PC-3 (cell line): ENCODE measurements at regions not wholly inside any gene's neighbourhood (a gene's known extent, or its start where the extent isn't known, plus 50 kb on each side); places are given as distances from the start of the nearest gene placed in this dataset.

Source experiments
- ATAC-seq: fragments of 200-7000 bp; cut with Tn5 transposase; 2 replicates; pipeline ENCODE4 v1.9.1; 2020; ENCODE audit warnings: mild to moderate bottlenecking, moderate library complexity
- BruUV-seq: library from RNA; stranded (reverse); fragments of 400-500 nt; replicated peaks from 2 replicates; lab custom pipeline; 2021; lab: Mats Ljungman, UMichigan
- CTCF ChIA-PET: fragments of 300-600 bp; sonication (Branson Sonifier 250); formaldehyde crosslinking; loops from one replicate; lab custom pipeline; 2022; ENCODE audit warnings: antibody characterized with exemption; lab: Charles Lee
- POLR2A ChIA-PET: fragments of 300-600 bp; sonication (Branson Sonifier 250); formaldehyde crosslinking; loops from one replicate; lab custom pipeline; 2022; ENCODE audit warnings: antibody characterized with exemption; ENCODE audit not compliant: unreplicated experiment; lab: Charles Lee
- DNase-seq: peaks from one replicate; pipeline ENCODE4 v3.0.0-alpha.2; 2015
- H2AFZ ChIP-seq: fragments of 300-600 bp; sonication (generic); 2 replicates; pipeline ENCODE4 v1.6.0; 2016; ENCODE audit warnings: antibody characterized with exemption, low read length
- H3F3A ChIP-seq: fragments of 300-600 bp; sonication (generic); one replicate; pipeline ENCODE4 v1.6.0; 2017; ENCODE audit warnings: antibody characterized with exemption, low read length, control low read depth, mild to moderate bottlenecking; ENCODE audit not compliant: unreplicated experiment
- H3K27ac ChIP-seq: fragments of 300-600 bp; sonication (generic); 2 replicates; pipeline ENCODE4 v1.5.1; 2016; ENCODE audit warnings: mild to moderate bottlenecking, low read length
- H3K27me3 ChIP-seq: fragments of 300-600 bp; sonication (generic); 2 replicates; pipeline ENCODE4 v1.6.1; 2016; ENCODE audit warnings: low read length, mixed read lengths
- H3K36me3 ChIP-seq: fragments of 300-600 bp; sonication (generic); 2 replicates; pipeline ENCODE4 v1.6.1; 2016; ENCODE audit warnings: low read depth, mixed run types, low read length, mixed read lengths
- H3K4me1 ChIP-seq: fragments of 300-600 bp; sonication (generic); 2 replicates; pipeline ENCODE4 v1.5.1; 2016; ENCODE audit warnings: low read length; ENCODE audit not compliant: insufficient read depth
- H3K4me2 ChIP-seq: fragments of 300-600 bp; sonication (generic); 2 replicates; pipeline ENCODE4 v1.6.0; 2016; ENCODE audit warnings: low read length
- H3K4me3 ChIP-seq: fragments of 300-600 bp; sonication (generic); 2 replicates; pipeline ENCODE4 v1.5.1; 2016; ENCODE audit warnings: mild to moderate bottlenecking, low read length, mixed read lengths
- H3K79me2 ChIP-seq: fragments of 300-600 bp; sonication (generic); 2 replicates; pipeline ENCODE4 v1.6.1; 2017; ENCODE audit warnings: low read length, mixed read lengths
- H3K9ac ChIP-seq: fragments of 300-600 bp; sonication (generic); 2 replicates; pipeline ENCODE4 v1.6.0; 2016; ENCODE audit warnings: mild to moderate bottlenecking, low read length
- H3K9me2 ChIP-seq: fragments of 300-600 bp; sonication (generic); replicated peaks from 2 replicates; pipeline ENCODE4 v1.6.1; 2016; ENCODE audit warnings: mixed run types, low read length, mixed read lengths
- H3K9me3 ChIP-seq: fragments of 300-600 bp; sonication (generic); 2 replicates; pipeline ENCODE4 v1.6.1; 2016; ENCODE audit warnings: low read length, mixed read lengths
- H4K20me1 ChIP-seq: fragments of 300-600 bp; sonication (generic); 2 replicates; pipeline ENCODE4 v1.6.1; 2016; ENCODE audit warnings: low read length, mixed read lengths
- CTCF ChIP-seq: fragments of 300-600 bp; sonication (generic); conservative IDR thresholded peaks from 2 replicates; pipeline ENCODE4 v1.5.1; 2017; ENCODE audit warnings: antibody characterized with exemption, low read depth, mild to moderate bottlenecking, low read length
- EZH2 ChIP-seq: fragments of 300-600 bp; sonication (generic); IDR thresholded peaks from one replicate; pipeline ENCODE4 v1.6.1; 2017; ENCODE audit warnings: antibody characterized with exemption, mild to moderate bottlenecking, low read length; ENCODE audit not compliant: unreplicated experiment
- EZH2phosphoT487 ChIP-seq: fragments of 300-600 bp; sonication (generic); IDR thresholded peaks from 2 replicates; pipeline ENCODE4 v1.6.1; 2018; ENCODE audit warnings: mild to moderate bottlenecking, antibody characterized with exemption, low read length, borderline replicate concordance
- intact Hi-C: fragments of 100-400 bp; cut with micrococcal nuclease; formaldehyde crosslinking; loops from 2 replicates; pipeline ENCODE4 v1.9.0; 2023

GRCh38 chr4:27173280-27173679 is 312.6 kb downstream of the STIM2 start:
- H3K27me3 ChIP-seq = no peaks in the 10 kb centered on the region
- intact Hi-C loops = no loop called here
- DNase-seq = no peak
- H3K9me2 ChIP-seq = no peaks in the 10 kb centered on the region
- H3K9ac ChIP-seq = no peak overlapping the region
- no peak overlapping the region for H3K4me3 ChIP-seq
- ATAC-seq = no peak
- H3K4me1 ChIP-seq = no peaks in the 10 kb centered on the region
- ChIA-PET POLR2A (no interaction called here), CTCF (no interaction called here)
- no peaks in the 10 kb centered on the region for H3K36me3 ChIP-seq
- H2AFZ ChIP-seq = no peak overlapping the region
- no peaks in the 10 kb centered on the region for H3K9me3 ChIP-seq
- no peaks in the 10 kb centered on the region for H4K20me1 ChIP-seq
- H3K4me2 ChIP-seq = no peak overlapping the region
- no peaks in the 10 kb centered on the region for H3K79me2 ChIP-seq
- no peak for TF ChIP-seq EZH2phosphoT487
- TF ChIP-seq EZH2 = no peak
- no peak for TF ChIP-seq CTCF
- no peak overlapping the region for H3K27ac ChIP-seq
- no peaks in the 10 kb centered on the region for H3F3A ChIP-seq
- BruUV-seq = no TSS peak

- Histone ChIP-seq H2AFZ (peak overlapping the region; percentile 20; the same call in 1 of the 2 replicates), H3K4me2 (no peak overlapping the region), H3K27me3 (no peaks in the 10 kb centered on the region), H3K79me2 (no peaks in the 10 kb centered on the region), H3K4me3 (no peak overlapping the region), H3F3A (no peaks in the 10 kb centered on the region), H3K27ac (no peak overlapping the region), H3K9me2 (no peaks in the 10 kb centered on the region), H3K9ac (no peak overlapping the region), H3K36me3 (no peaks in the 10 kb centered on the region), H4K20me1 (no peaks in the 10 kb centered on the region), H3K4me1 (no peaks in the 10 kb centered on the region), H3K9me3 (no peaks in the 10 kb centered on the region)
- no peak for TF ChIP-seq EZH2
- TF ChIP-seq CTCF = peak; percentile 77
- DNase-seq = peak; percentile 59
- ATAC-seq = peak; percentile 81
- ChIA-PET CTCF (no interaction called here), POLR2A (interaction anchor here (0.6 kb wide), 1 partner anchor 54 kb away, joined by 3 read pairs; no protein-coding TSS in a partner anchor)
- no TSS peak for BruUV-seq
- intact Hi-C loops = loop anchor here (1.0 to 2.0 kb wide), 3 partner anchors 128 to 458 kb away; no protein-coding TSS in a partner anchor
Observed at GRCh38 chr4:27176400-27176799, 315.8 kb downstream of the STIM2 start.

- ChIA-PET POLR2A (interaction anchor here (0.6 kb wide), 1 partner anchor 54 kb away, joined by 3 read pairs; no protein-coding TSS in a partner anchor), CTCF (no interaction called here)
- no peaks in the 10 kb centered on the region for H3K4me1 ChIP-seq
- no peaks in the 10 kb centered on the region for H3K27me3 ChIP-seq
- no peak overlapping the region for H3K4me2 ChIP-seq
- no peak overlapping the region for H3K9ac ChIP-seq
- H3K4me3 ChIP-seq = no peak overlapping the region
- H3K79me2 ChIP-seq = no peaks in the 10 kb centered on the region
- ATAC-seq (no peak), DNase-seq (no peak)
- H3F3A ChIP-seq = no peaks in the 10 kb centered on the region
- no peak for TF ChIP-seq EZH2
- H3K9me2 ChIP-seq = no peaks in the 10 kb centered on the region
- H4K20me1 ChIP-seq = no peaks in the 10 kb centered on the region
- H3K27ac ChIP-seq = no peak overlapping the region
- H2AFZ ChIP-seq = peak overlapping the region; percentile 20; the same call in 1 of the 2 replicates
- BruUV-seq = no TSS peak
- no peaks in the 10 kb centered on the region for H3K9me3 ChIP-seq
- H3K36me3 ChIP-seq = no peaks in the 10 kb centered on the region
- intact Hi-C loops = loop anchor here (1.0 to 2.0 kb wide), 3 partner anchors 128 to 457 kb away; no protein-coding TSS in a partner anchor
Observed at GRCh38 chr4:27176881-27177280, 316.2 kb downstream of the STIM2 start.
